Spleen (tissue), 11 donors: ENCODE measurements at regions not wholly inside any gene's neighbourhood (a gene's known extent, or its start where the extent isn't known, plus 50 kb on each side); places are given as distances from the start of the nearest gene placed in this dataset.

ENCODE experiments used
- DNase-seq: peaks from one replicate; pipeline ENCODE4 v3.0.0-alpha.2; 2020
- H3K27ac ChIP-seq, 8 donors: fragments of 200-600 bp; sonication (generic) in 7 of 8; 1 replicate in 4 of 8; 2 replicates in 4 of 8; pipeline versions ENCODE4 v1.5.0 to v1.8.0; 2016 to 2021; ENCODE audit warnings: inconsistent platforms in 4 of 8, mild to moderate bottlenecking in 4 of 8, moderate library complexity in 1 of 8
- H3K27me3 ChIP-seq, 7 donors: fragments of 200-600 bp; sonication (generic) in 6 of 7; replicated peaks in 1 of 7; 1 replicate in 4 of 7; 2 replicates in 3 of 7; pipeline versions ENCODE4 v1.5.0 to v1.8.0; 2016 to 2021; ENCODE audit warnings: inconsistent platforms in 3 of 7, mild to moderate bottlenecking in 1 of 7
- H3K36me3 ChIP-seq, 6 donors: fragments of 200-600 bp; sonication (generic) in 5 of 6; 1 replicate in 4 of 6; 2 replicates in 2 of 6; pipeline versions ENCODE4 v1.5.0 to v1.8.0; 2016 to 2021; ENCODE audit warnings: inconsistent platforms in 2 of 6
- H3K4me1 ChIP-seq, 6 donors: fragments of 200-600 bp; sonication (generic) in 5 of 6; 1 replicate in 3 of 6; 2 replicates in 3 of 6; pipeline versions ENCODE4 v1.5.0 to v1.8.0; 2016 to 2021; ENCODE audit warnings: inconsistent platforms in 3 of 6
- H3K4me3 ChIP-seq, 8 donors: fragments of 200-600 bp; sonication (generic) in 7 of 8; 1 replicate in 4 of 8; 2 replicates in 4 of 8; pipeline versions ENCODE4 v1.5.0 to v1.8.0; 2016 to 2021; ENCODE audit warnings: inconsistent platforms in 4 of 8, mild to moderate bottlenecking in 4 of 8, moderate library complexity in 2 of 8
- H3K9me3 ChIP-seq, 8 donors: fragments of 200-600 bp; sonication (generic) in 7 of 8; 1 replicate in 4 of 8; 2 replicates in 4 of 8; pipeline versions ENCODE4 v1.5.0 to v1.8.0; 2016 to 2021; ENCODE audit warnings: inconsistent platforms in 4 of 8
- CTCF ChIP-seq, 11 experiments: fragments of 200-600 bp in 7 of 11; fragments of 450-650 bp in 4 of 11; sonication (generic) in 4 of 11; IDR thresholded peaks in 8 of 11; conservative IDR thresholded peaks in 3 of 11; 1 replicate in 7 of 11; 2 replicates in 4 of 11; pipeline versions ENCODE4 v1.4.0 to v1.8.0; 2016 to 2021; ENCODE audit warnings: antibody characterized with exemption in 11 of 11, inconsistent platforms in 4 of 11, mild to moderate bottlenecking in 1 of 11
- POLR2A ChIP-seq, 3 donors: fragments of 450-650 bp; IDR thresholded peaks; one replicate each; pipeline ENCODE4 v1.5.1; 2017; ENCODE audit warnings: antibody characterized with exemption in 3 of 3, mild to moderate bottlenecking in 1 of 3
- POLR2AphosphoS5 ChIP-seq, 3 donors: sonication (generic); formaldehyde crosslinking; IDR thresholded peaks; one replicate each; pipeline ENCODE4 v1.5.1; 2017; ENCODE audit warnings: antibody characterized with exemption in 3 of 3
- WGBS, 5 donors: extraction: QIAGEN DNeasy Blood & Tissue Kit in 3 of 5; methylation state at CpG; one replicate each; pipeline versions ENCODE4 v1.1.5 to v1.1.7; 2013 to 2018; 5-methylcytosine and 5-hydroxymethylcytosine counted together
- intact Hi-C: fragments of 100-400 bp; cut with DNase I; formaldehyde crosslinking; loops from one replicate; pipeline ENCODE4 v1.15.0; 2023; ENCODE audit warnings: low total_unique reads
- donor health status: healthy with polysubstance abuse.
- donor health status: DM: no; HTN: no; CAD: no; lungs with moderate emphysema.
- donor health status: DM: no; HTN: no; CAD: no.
- donor health status: Bipolar disorder and iron deficiency.
- donor health status: healthy.
- donor health status: DM: no; HTN: no; CAD: no.
- donor health status: DM: yes; HTN: yes; CAD: no.

- no peaks in the 10 kb centered on the region for H3K4me1 ChIP-seq
- no peak overlapping the region for H3K4me3 ChIP-seq
- no peaks in the 10 kb centered on the region for H3K36me3 ChIP-seq
- peaks cover 0 to 4% (median 0%) of the 10 kb centered on the region in 8 donors for H3K9me3 ChIP-seq
- no peak overlapping the region for H3K27ac ChIP-seq
- DNase-seq: no peak
- no peaks in the 10 kb centered on the region for H3K27me3 ChIP-seq
- TF ChIP-seq POLR2A (IDR thresholded peaks at IDR 0.05) (no peak), POLR2AphosphoS5 (IDR thresholded peaks at IDR 0.05) (no peak), CTCF (IDR thresholded peaks at IDR 0.05 in 8 of 11, conservative IDR thresholded peaks at IDR 0.05 in 3 of 11) (no peak)
- intact Hi-C loops: no loop called here
- 95 to 99% (median 95%) methylated on average over 3 of the region's 3 CpGs for WGBS, 5 donors
Observed at GRCh38 chr2:181289698-181290097, 167.5 kb upstream of the ITGA4 start.

DNA sequence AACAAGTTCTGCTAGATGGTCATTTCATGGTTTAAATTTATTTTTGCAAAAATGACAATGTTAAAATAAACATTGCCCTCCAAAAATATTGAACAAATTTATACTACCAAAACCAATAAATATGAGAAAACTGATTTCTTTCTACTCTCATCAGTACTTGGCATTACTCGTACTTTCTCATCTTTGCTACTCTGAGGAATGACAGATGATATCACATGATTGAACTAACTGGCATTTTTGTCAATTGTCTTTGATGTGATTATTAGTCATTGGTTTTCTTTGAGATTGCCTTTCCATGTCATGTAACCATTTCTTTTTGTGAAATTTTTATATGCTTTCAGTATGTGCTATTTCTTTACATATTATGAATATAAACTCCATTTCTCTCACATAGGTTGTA, 167.0 kb upstream of the ITGA4 start:
- 90 to 93% (median 92%) methylated on average over 1 of the region's 1 CpG for WGBS, 5 donors

GRCh38 chr2:181294979-181295378, 162.2 kb upstream of the ITGA4 start:
- 88 to 97% (median 90%) methylated on average over 1 of the region's 1 CpG for WGBS, 5 donors
- DNase-seq: no peak
- no peak for TF ChIP-seq CTCF (IDR thresholded peaks at IDR 0.05 in 8 of 11, conservative IDR thresholded peaks at IDR 0.05 in 3 of 11)
- TF ChIP-seq POLR2AphosphoS5 (IDR thresholded peaks at IDR 0.05): no peak
- no peak for TF ChIP-seq POLR2A (IDR thresholded peaks at IDR 0.05)
- H3K27ac ChIP-seq: no peak overlapping the region
- no peak overlapping the region for H3K4me3 ChIP-seq
- H3K9me3 ChIP-seq: peaks cover 0 to 44% (median 34%) of the 10 kb centered on the region in 8 donors
- H3K27me3 ChIP-seq: no peaks in the 10 kb centered on the region
- H3K4me1 ChIP-seq: no peaks in the 10 kb centered on the region
- intact Hi-C loops: no loop called here
- no peaks in the 10 kb centered on the region for H3K36me3 ChIP-seq

More for the DNA sequence above, 167.0 kb upstream of the ITGA4 start:
- peaks cover 0 to 9% (median 4%) of the 10 kb centered on the region in 8 donors for H3K9me3 ChIP-seq
- no peaks in the 10 kb centered on the region for H3K27me3 ChIP-seq
- no peak for DNase-seq
- no peak overlapping the region for H3K27ac ChIP-seq
- H3K36me3 ChIP-seq: no peaks in the 10 kb centered on the region
- TF ChIP-seq POLR2A (IDR thresholded peaks at IDR 0.05): no peak
- no peak for TF ChIP-seq CTCF (IDR thresholded peaks at IDR 0.05 in 8 of 11, conservative IDR thresholded peaks at IDR 0.05 in 3 of 11)
- intact Hi-C loops: no loop called here
- H3K4me3 ChIP-seq: no peak overlapping the region
- no peaks in the 10 kb centered on the region for H3K4me1 ChIP-seq

- Histone ChIP-seq H3K36me3 (no peaks in the 10 kb centered on the region), H3K4me1 (peaks cover 13 to 43% (median 27%) of the 10 kb centered on the region in 6 donors), H3K27me3 (no peaks in the 10 kb centered on the region), H3K9me3 (peaks cover 0 to 33% (median 24%) of the 10 kb centered on the region in 8 donors), H3K27ac (peak overlapping the region in 4 of 8 donors; percentile 3 to 53 (median 24)), H3K4me3 (no peak overlapping the region)
- intact Hi-C loops: no loop called here
- TF ChIP-seq POLR2AphosphoS5 (IDR thresholded peaks at IDR 0.05) (no peak), CTCF (IDR thresholded peaks at IDR 0.05 in 8 of 11, conservative IDR thresholded peaks at IDR 0.05 in 3 of 11) (no peak), POLR2A (IDR thresholded peaks at IDR 0.05) (no peak)
- DNase-seq: no peak
- 34 to 55% (median 38%) methylated on average over 5 of the region's 5 CpGs for WGBS, 5 donors
Observed at GRCh38 chr2:181300600-181301291, 156.4 kb upstream of the ITGA4 start.
